ENCODE measurements at regions not wholly inside any gene's neighbourhood (a gene's known extent, or its start where the extent isn't known, plus 50 kb on each side); places are given as distances from the start of the nearest gene placed in this dataset.
"Not testable (repeated sequence)": the region's sequence is repeated elsewhere in the genome, so short reads cannot be mapped to it uniquely, and the experiment has no call there.

DNA sequence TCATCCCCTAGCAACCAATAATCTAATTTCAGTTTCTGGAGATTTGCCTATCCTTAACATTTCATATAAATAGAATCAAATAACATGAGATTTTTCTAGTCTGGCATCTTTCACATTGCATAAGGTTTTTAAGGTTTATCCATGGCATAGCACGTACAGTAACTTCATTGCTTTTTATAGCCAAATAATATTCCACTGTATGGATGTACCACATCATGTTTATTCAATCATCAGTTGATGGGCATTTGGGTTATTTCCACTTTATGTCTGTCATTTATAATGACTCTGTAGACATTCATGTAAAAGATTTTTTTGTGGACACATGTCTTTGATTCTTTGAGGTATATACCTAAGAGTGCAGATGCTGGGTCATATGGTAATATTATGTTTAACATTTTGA lies 1052.6 kb downstream of the DNAJB9 start:
- POLR2A ChIA-PET = no interaction called here

DNA sequence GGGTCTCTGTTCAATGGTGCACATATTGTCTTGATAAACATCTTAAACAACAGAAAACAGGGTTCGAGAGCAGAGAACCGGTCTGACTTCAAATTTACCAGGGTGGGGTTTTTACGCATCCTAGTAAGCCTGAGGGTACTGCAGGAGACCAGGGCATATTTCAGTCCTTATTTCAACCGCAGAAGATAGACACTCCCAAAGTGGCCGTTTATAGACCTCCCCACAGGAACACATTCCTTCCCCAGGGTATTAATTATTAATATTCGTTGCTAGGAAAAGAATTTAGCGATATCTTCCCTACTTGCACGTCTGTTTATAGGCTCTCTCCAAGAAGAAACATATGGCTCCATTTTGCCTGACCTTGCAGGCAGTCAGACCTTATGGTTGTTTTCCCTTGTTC lies 1063.2 kb downstream of the DNAJB9 start:
- POLR2A ChIA-PET; in situ Hi-C loops (cut with HindIII; ENCODE audit: extremely low pct_ligation_motif_present, low pct_unique_long_range_greater_than_20kb); H2AFZ ChIP-seq (ENCODE audit: low read length); H3K4me2 ChIP-seq (ENCODE audit: low read depth, low read length); H3K36me3 ChIP-seq (replicated peaks in 1 of 2; ENCODE audit: control insufficient read depth in 1 of 2, insufficient read depth in 2 of 2, low read length in 2 of 2); H3K27me3 ChIP-seq (ENCODE audit: control insufficient read depth in 1 of 2, insufficient read depth in 2 of 2, low read length in 2 of 2); CTCF ChIA-PET (ENCODE audit: low intra/inter-chr PET ratio, low total read pairs); BruUV-seq (replicated peaks); DNase-seq (ENCODE audit: low spot score); H3K9ac ChIP-seq (ENCODE audit: insufficient read depth, low read depth, low read length); H3K4me3 ChIP-seq (replicated peaks in 1 of 3; ENCODE audit: insufficient read depth in 1 of 3, low read depth in 2 of 3, low read length in 3 of 3); ATAC-seq; H3K4me1 ChIP-seq (ENCODE audit: insufficient read depth, low read length); H3K27ac ChIP-seq (ENCODE audit: extremely low read length, insufficient read depth, low read length); FAIRE-seq; H3K79me2 ChIP-seq (ENCODE audit: insufficient read depth, low read length); intact Hi-C loops (cut with micrococcal nuclease; ENCODE audit: unreplicated experiment); H4K20me1 ChIP-seq (ENCODE audit: insufficient read depth, low read length): not testable (repeated sequence)
- 0% methylated on average over 7 of the region's 8 CpGs for WGBS (ENCODE audit: low lambda C conversion rate)
- peaks cover 21% of the 10 kb centered on the region for H3K9me3 ChIP-seq (ENCODE audit: low read length)

More for the DNA sequence above, 1052.6 kb downstream of the DNAJB9 start:
- Histone ChIP-seq H3K9me3 (ENCODE audit: low read length) (peaks cover 5% of the 10 kb centered on the region; the same call in 1 of the 2 replicates), H3K4me3 (replicated peaks in 1 of 3; ENCODE audit: insufficient read depth in 1 of 3, low read depth in 2 of 3, low read length in 3 of 3) (no peak overlapping the region), H2AFZ (ENCODE audit: low read length) (no peak overlapping the region), H3K4me1 (ENCODE audit: insufficient read depth, low read length) (no peaks in the 10 kb centered on the region), H3K4me2 (ENCODE audit: low read depth, low read length) (no peak overlapping the region), H3K27ac (ENCODE audit: extremely low read length, insufficient read depth, low read length) (no peak overlapping the region), H3K27me3 (ENCODE audit: control insufficient read depth in 1 of 2, insufficient read depth in 2 of 2, low read length in 2 of 2) (no peaks in the 10 kb centered on the region), H3K36me3 (replicated peaks in 1 of 2; ENCODE audit: control insufficient read depth in 1 of 2, insufficient read depth in 2 of 2, low read length in 2 of 2) (no peaks in the 10 kb centered on the region), H4K20me1 (ENCODE audit: insufficient read depth, low read length) (no peaks in the 10 kb centered on the region), H3K9ac (ENCODE audit: insufficient read depth, low read depth, low read length) (no peak overlapping the region), H3K79me2 (ENCODE audit: insufficient read depth, low read length) (no peaks in the 10 kb centered on the region)
- no TSS peak for BruUV-seq (replicated peaks)
- FAIRE-seq = no peak
- intact Hi-C loops (cut with micrococcal nuclease; ENCODE audit: unreplicated experiment) (no loop called here), in situ Hi-C loops (cut with HindIII; ENCODE audit: extremely low pct_ligation_motif_present, low pct_unique_long_range_greater_than_20kb) (no loop called here)
- no peak for DNase-seq (ENCODE audit: low spot score)
- no peak for ATAC-seq
- CTCF ChIA-PET (ENCODE audit: low intra/inter-chr PET ratio, low total read pairs) = no interaction called here
- no peak for TF ChIP-seq HNF4A (CRISPR knock-in tag; IDR thresholded peaks at IDR 0.05)
- no peak for TF ChIP-seq TGIF2 (CRISPR knock-in tag; IDR thresholded peaks at IDR 0.05)
- TF ChIP-seq, protein P1, sequence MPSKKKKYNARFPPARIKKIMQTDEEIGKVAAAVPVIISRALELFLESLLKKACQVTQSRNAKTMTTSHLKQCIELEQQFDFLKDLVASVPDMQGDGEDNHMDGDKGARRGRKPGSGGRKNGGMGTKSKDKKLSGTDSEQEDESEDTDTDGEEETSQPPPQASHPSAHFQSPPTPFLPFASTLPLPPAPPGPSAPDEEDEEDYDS (CRISPR knock-in tag; IDR thresholded peaks at IDR 0.05) = no peak
- TF ChIP-seq, protein P2, sequence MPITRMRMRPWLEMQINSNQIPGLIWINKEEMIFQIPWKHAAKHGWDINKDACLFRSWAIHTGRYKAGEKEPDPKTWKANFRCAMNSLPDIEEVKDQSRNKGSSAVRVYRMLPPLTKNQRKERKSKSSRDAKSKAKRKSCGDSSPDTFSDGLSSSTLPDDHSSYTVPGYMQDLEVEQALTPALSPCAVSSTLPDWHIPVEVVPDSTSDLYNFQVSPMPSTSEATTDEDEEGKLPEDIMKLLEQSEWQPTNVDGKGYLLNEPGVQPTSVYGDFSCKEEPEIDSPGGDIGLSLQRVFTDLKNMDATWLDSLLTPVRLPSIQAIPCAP (CRISPR knock-in tag; IDR thresholded peaks at IDR 0.05; ENCODE audit: low read depth) = no peak
- TF ChIP-seq, protein P3, sequence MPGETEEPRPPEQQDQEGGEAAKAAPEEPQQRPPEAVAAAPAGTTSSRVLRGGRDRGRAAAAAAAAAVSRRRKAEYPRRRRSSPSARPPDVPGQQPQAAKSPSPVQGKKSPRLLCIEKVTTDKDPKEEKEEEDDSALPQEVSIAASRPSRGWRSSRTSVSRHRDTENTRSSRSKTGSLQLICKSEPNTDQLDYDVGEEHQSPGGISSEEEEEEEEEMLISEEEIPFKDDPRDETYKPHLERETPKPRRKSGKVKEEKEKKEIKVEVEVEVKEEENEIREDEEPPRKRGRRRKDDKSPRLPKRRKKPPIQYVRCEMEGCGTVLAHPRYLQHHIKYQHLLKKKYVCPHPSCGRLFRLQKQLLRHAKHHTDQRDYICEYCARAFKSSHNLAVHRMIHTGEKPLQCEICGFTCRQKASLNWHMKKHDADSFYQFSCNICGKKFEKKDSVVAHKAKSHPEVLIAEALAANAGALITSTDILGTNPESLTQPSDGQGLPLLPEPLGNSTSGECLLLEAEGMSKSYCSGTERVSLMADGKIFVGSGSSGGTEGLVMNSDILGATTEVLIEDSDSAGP (CRISPR knock-in tag; IDR thresholded peaks at IDR 0.05; ENCODE audit: borderline replicate concordance) = no peak
- WGBS (ENCODE audit: low lambda C conversion rate) = 43% methylated on average over 1 of the region's 1 CpG
